PC-3 (cell line): ENCODE measurements at regions not wholly inside any gene's neighbourhood (a gene's known extent, or its start where the extent isn't known, plus 50 kb on each side); places are given as distances from the start of the nearest gene placed in this dataset.

Experiments
- CTCF ChIP-seq: fragments of 300-600 bp; sonication (generic); conservative IDR thresholded peaks from 2 replicates; pipeline ENCODE4 v1.5.1; 2017; ENCODE audit warnings: antibody characterized with exemption, low read depth, mild to moderate bottlenecking, low read length
- EZH2 ChIP-seq: fragments of 300-600 bp; sonication (generic); IDR thresholded peaks from one replicate; pipeline ENCODE4 v1.6.1; 2017; ENCODE audit warnings: antibody characterized with exemption, mild to moderate bottlenecking, low read length; ENCODE audit not compliant: unreplicated experiment
- EZH2phosphoT487 ChIP-seq: fragments of 300-600 bp; sonication (generic); IDR thresholded peaks from 2 replicates; pipeline ENCODE4 v1.6.1; 2018; ENCODE audit warnings: mild to moderate bottlenecking, antibody characterized with exemption, low read length, borderline replicate concordance

- no peak for TF ChIP-seq EZH2phosphoT487
- no peak for TF ChIP-seq CTCF
- no peak for TF ChIP-seq EZH2
These were observed 550.3 kb upstream of the NOVA1 start for GRCh38 chr14:27148143-27148542.
